CD14-positive monocyte (primary cell): ENCODE measurements at regions not wholly inside any gene's neighbourhood (a gene's known extent, or its start where the extent isn't known, plus 50 kb on each side); places are given as distances from the start of the nearest gene placed in this dataset.

Experiments
- DNase-seq, 3 donors: peaks; one replicate each; pipeline ENCODE4 v3.0.0-alpha.2; 2011 to 2022
- H2AFZ ChIP-seq: 2 replicates; pipeline ENCODE4 v1.6.0; 2012; ENCODE audit warnings: mild to moderate bottlenecking, low read depth, low read length, inconsistent platforms; ENCODE audit not compliant: insufficient read depth, poor library complexity, severe bottlenecking
- H3K27ac ChIP-seq, 2 donors: 1 replicate in 1 of 2; 2 replicates in 1 of 2; pipeline ENCODE4 v1.5.1; 2012 to 2013; ENCODE audit warnings: low read length in 2 of 2, control low read depth in 1 of 2, inconsistent platforms in 1 of 2, low read depth in 1 of 2, mild to moderate bottlenecking in 1 of 2
- H3K27me3 ChIP-seq, 2 donors: one replicate each; pipeline versions ENCODE4 v1.6.0 to v1.6.1; 2011 to 2013; ENCODE audit warnings: low read length in 2 of 2; ENCODE audit not compliant: control insufficient read depth in 2 of 2, insufficient read depth in 2 of 2
- H3K36me3 ChIP-seq, 2 donors: replicated peaks in 1 of 2; 1 replicate in 1 of 2; 2 replicates in 1 of 2; pipeline versions ENCODE4 v1.5.1 to v1.6.1; 2012 to 2013; ENCODE audit warnings: low read length in 2 of 2, control low read depth in 1 of 2, inconsistent platforms in 1 of 2, mild to moderate bottlenecking in 1 of 2; ENCODE audit not compliant: insufficient read depth in 2 of 2, control insufficient read depth in 1 of 2
- H3K4me1 ChIP-seq, 2 donors: 1 replicate in 1 of 2; 2 replicates in 1 of 2; pipeline versions ENCODE4 v1.5.1 to v1.6.1; 2012 to 2013; ENCODE audit warnings: low read length in 2 of 2, control low read depth in 1 of 2, inconsistent platforms in 1 of 2, mild to moderate bottlenecking in 1 of 2, moderate library complexity in 1 of 2; ENCODE audit not compliant: insufficient read depth in 2 of 2, control insufficient read depth in 1 of 2
- H3K4me2 ChIP-seq: replicated peaks from 2 replicates; pipeline ENCODE3; 2012; ENCODE audit warnings: low read length, moderate library complexity, mild to moderate bottlenecking; ENCODE audit not compliant: poor library complexity, severe bottlenecking; ENCODE audit errors: extremely low read depth
- H3K4me3 ChIP-seq, 3 experiments: fragments of 200-600 bp in 1 of 3; sonication (generic) in 1 of 3; replicated peaks in 1 of 3; 1 replicate in 2 of 3; 2 replicates in 1 of 3; pipeline ENCODE4 v1.5.1; 2011 to 2013; ENCODE audit warnings: low read length in 3 of 3, mild to moderate bottlenecking in 3 of 3, control low read depth in 2 of 3, low read depth in 2 of 3, inconsistent platforms in 1 of 3, moderate library complexity in 1 of 3
- H3K79me2 ChIP-seq: 2 replicates; pipeline ENCODE4 v1.6.0; 2012; ENCODE audit warnings: mild to moderate bottlenecking, control low read depth, inconsistent platforms, low read length, moderate library complexity; ENCODE audit not compliant: insufficient read depth
- H3K9ac ChIP-seq: 2 replicates; pipeline ENCODE4 v1.6.0; 2017; ENCODE audit warnings: low read length, mild to moderate bottlenecking; ENCODE audit not compliant: insufficient read depth, poor library complexity, severe bottlenecking
- H3K9me3 ChIP-seq, 2 donors: replicated peaks in 1 of 2; 1 replicate in 1 of 2; 2 replicates in 1 of 2; pipeline versions ENCODE4 v1.5.1 to v1.6.1; 2012 to 2013; ENCODE audit warnings: low read length in 2 of 2, control low read depth in 1 of 2; ENCODE audit not compliant: control insufficient read depth in 1 of 2, insufficient read depth in 1 of 2
- H4K20me1 ChIP-seq: 2 replicates; pipeline ENCODE4 v1.6.0; 2012; ENCODE audit warnings: mild to moderate bottlenecking, low read length, control low read depth, moderate library complexity; ENCODE audit not compliant: insufficient read depth
- H3K27ac Mint-ChIP-seq, 7 donors: one replicate each; pipeline ENCODE4 v1.8.0; 2020; ENCODE audit warnings: mild to moderate bottlenecking in 7 of 7, mixed read lengths in 7 of 7, moderate library complexity in 6 of 7, inconsistent platforms in 2 of 7
- H3K27me3 Mint-ChIP-seq, 3 donors: one replicate each; pipeline ENCODE4 v1.8.0; 2021 to 2022; ENCODE audit warnings: low read depth in 3 of 3, mild to moderate bottlenecking in 3 of 3, mixed read lengths in 3 of 3, moderate library complexity in 3 of 3, inconsistent platforms in 1 of 3
- H3K36me3 Mint-ChIP-seq, 2 donors: one replicate each; pipeline ENCODE4 v1.8.0; 2020; ENCODE audit warnings: mixed read lengths in 2 of 2, inconsistent platforms in 1 of 2, mild to moderate bottlenecking in 1 of 2
- H3K4me1 Mint-ChIP-seq: one replicate; pipeline ENCODE4 v1.8.0; 2020; ENCODE audit warnings: mild to moderate bottlenecking, mixed read lengths
- H3K4me3 Mint-ChIP-seq, 2 donors: one replicate each; pipeline ENCODE4 v1.8.0; 2020; ENCODE audit warnings: mild to moderate bottlenecking in 2 of 2, mixed read lengths in 2 of 2, moderate library complexity in 1 of 2
- H3K9me3 Mint-ChIP-seq, 7 donors: one replicate each; pipeline ENCODE4 v1.8.0; 2020 to 2022; ENCODE audit warnings: mixed read lengths in 7 of 7, mild to moderate bottlenecking in 6 of 7, moderate library complexity in 6 of 7, inconsistent platforms in 2 of 7
- WGBS: methylation state at CpG from one replicate; pipeline ENCODE4 v1.1.5; 2013; ENCODE audit warnings: missing lambda C conversion rate; ENCODE audit not compliant: insufficient coverage; 5-methylcytosine and 5-hydroxymethylcytosine counted together
- intact Hi-C, 2 donors: fragments of 100-400 bp; cut with micrococcal nuclease; formaldehyde crosslinking; loops; one replicate each; pipeline versions ENCODE4 v1.15.0 to v1.15.1; 2023
- TF ChIP-seq, protein P1 (sequence below): fragments of 200-600 bp; IDR thresholded peaks from one replicate; pipeline ENCODE4 v1.8.0; 2022; ENCODE audit warnings: antibody characterized with exemption, mild to moderate bottlenecking

- TF ChIP-seq, protein P1, sequence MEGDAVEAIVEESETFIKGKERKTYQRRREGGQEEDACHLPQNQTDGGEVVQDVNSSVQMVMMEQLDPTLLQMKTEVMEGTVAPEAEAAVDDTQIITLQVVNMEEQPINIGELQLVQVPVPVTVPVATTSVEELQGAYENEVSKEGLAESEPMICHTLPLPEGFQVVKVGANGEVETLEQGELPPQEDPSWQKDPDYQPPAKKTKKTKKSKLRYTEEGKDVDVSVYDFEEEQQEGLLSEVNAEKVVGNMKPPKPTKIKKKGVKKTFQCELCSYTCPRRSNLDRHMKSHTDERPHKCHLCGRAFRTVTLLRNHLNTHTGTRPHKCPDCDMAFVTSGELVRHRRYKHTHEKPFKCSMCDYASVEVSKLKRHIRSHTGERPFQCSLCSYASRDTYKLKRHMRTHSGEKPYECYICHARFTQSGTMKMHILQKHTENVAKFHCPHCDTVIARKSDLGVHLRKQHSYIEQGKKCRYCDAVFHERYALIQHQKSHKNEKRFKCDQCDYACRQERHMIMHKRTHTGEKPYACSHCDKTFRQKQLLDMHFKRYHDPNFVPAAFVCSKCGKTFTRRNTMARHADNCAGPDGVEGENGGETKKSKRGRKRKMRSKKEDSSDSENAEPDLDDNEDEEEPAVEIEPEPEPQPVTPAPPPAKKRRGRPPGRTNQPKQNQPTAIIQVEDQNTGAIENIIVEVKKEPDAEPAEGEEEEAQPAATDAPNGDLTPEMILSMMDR, result no peak
- no peaks in the 10 kb centered on the region for H3K36me3 Mint-ChIP-seq
- no peaks in the 10 kb centered on the region for H3K4me1 Mint-ChIP-seq
These were observed 72.9 kb upstream of the POM121L12 start for GRCh38 chr7:52962402-52963076.

GRCh38 chr7:52961084-52961483 is 74.3 kb upstream of the POM121L12 start:
- no peak overlapping the region for H3K27ac Mint-ChIP-seq

More at GRCh38 chr7:52962402-52963076, 72.9 kb upstream of the POM121L12 start:
- Histone ChIP-seq H3K9ac (no peak overlapping the region), H3K4me1 (no peaks in the 10 kb centered on the region), H3K9me3 (peaks cover 25% of the 10 kb centered on the region in 2 donors), H3K79me2 (no peaks in the 10 kb centered on the region), H3K27ac (no peak overlapping the region), H3K4me3 (no peak overlapping the region), H2AFZ (no peak overlapping the region), H3K4me2 (no peak overlapping the region), H3K27me3 (no peaks in the 10 kb centered on the region), H3K36me3 (no peaks in the 10 kb centered on the region), H4K20me1 (no peaks in the 10 kb centered on the region)
- Mint-ChIP-seq H3K27me3 (no peaks in the 10 kb centered on the region), H3K27ac (no peak overlapping the region), H3K9me3 (peaks cover 0 to 15% (median 7%) of the 10 kb centered on the region in 7 donors), H3K4me3 (no peak overlapping the region)
- intact Hi-C loops, result no loop called here
- no peak for DNase-seq
- WGBS, result 92% methylated on average over 5 of the region's 7 CpGs

More at GRCh38 chr7:52961084-52961483, 74.3 kb upstream of the POM121L12 start:
- TF ChIP-seq, protein P1, result no peak
- no peak for DNase-seq
- H4K20me1 ChIP-seq, result no peaks in the 10 kb centered on the region
- no peak overlapping the region for H3K4me3 ChIP-seq
- no peak overlapping the region for H3K27ac ChIP-seq
- H3K27me3 ChIP-seq, result no peaks in the 10 kb centered on the region
- no peaks in the 10 kb centered on the region for H3K79me2 ChIP-seq
- Mint-ChIP-seq H3K36me3 (no peaks in the 10 kb centered on the region), H3K4me3 (no peak overlapping the region), H3K27me3 (no peaks in the 10 kb centered on the region), H3K4me1 (no peaks in the 10 kb centered on the region), H3K9me3 (peaks cover 0 to 15% (median 7%) of the 10 kb centered on the region in 7 donors)
- H3K9ac ChIP-seq, result no peak overlapping the region
- no peaks in the 10 kb centered on the region for H3K36me3 ChIP-seq
- intact Hi-C loops, result no loop called here
- no peak overlapping the region for H2AFZ ChIP-seq
- peaks cover 19 to 26% of the 10 kb centered on the region in 2 donors for H3K9me3 ChIP-seq
- 92% methylated on average over 1 of the region's 1 CpG for WGBS
- H3K4me1 ChIP-seq, result no peaks in the 10 kb centered on the region
- no peak overlapping the region for H3K4me2 ChIP-seq
